Stimulated activated CD4-positive, alpha-beta T cell treated with anti-CD3 and anti-CD28 coated beads, Interleukin-12 subunit alpha, Interleukin-12 subunit beta, amount 100 ng/mL, for 24 hours (primary cell): ENCODE measurements at regions not wholly inside any gene's neighbourhood (a gene's known extent, or its start where the extent isn't known, plus 50 kb on each side); places are given as distances from the start of the nearest gene placed in this dataset.
"Not testable (repeated sequence)": the region's sequence is repeated elsewhere in the genome, so short reads cannot be mapped to it uniquely, and the experiment has no call there.

Source experiments
- DNase-seq, 2 experiments: peaks; one replicate each; pipeline ENCODE4 v3.0.0-alpha.2; 2020; ENCODE audit warnings: low read depth in 2 of 2

- no peak for DNase-seq
Observed at GRCh38 chr4:110848787-110849186, 225.9 kb upstream of the PITX2 start.

GRCh38 chr4:110849461-110849860 is 226.6 kb upstream of the PITX2 start:
- DNase-seq: no peak

GRCh38 chr4:110850461-110851442 is 227.9 kb upstream of the PITX2 start:
- DNase-seq: no peak

GRCh38 chr4:110851989-110852388 is 229.1 kb upstream of the PITX2 start:
- no peak for DNase-seq

GRCh38 chr4:110852793-110853192 is 229.9 kb upstream of the PITX2 start:
- DNase-seq: no peak

- DNase-seq: no peak
Observed at GRCh38 chr4:110853242-110853641, 230.4 kb upstream of the PITX2 start.

- no peak for DNase-seq
Observed at GRCh38 chr4:110854021-110854678, 231.3 kb upstream of the PITX2 start.

- DNase-seq: no peak
Observed at GRCh38 chr4:110860125-110860524, 237.2 kb upstream of the PITX2 start.

- no peak for DNase-seq
Observed at GRCh38 chr4:110860901-110861300, 238.0 kb upstream of the PITX2 start.

- no peak for DNase-seq
Observed at GRCh38 chr4:110865611-110866259, 242.9 kb upstream of the PITX2 start.

- DNase-seq: no peak
Observed at GRCh38 chr4:110867251-110867960, 244.5 kb upstream of the PITX2 start.

- no peak for DNase-seq
Observed at GRCh38 chr4:110867981-110868720, 245.3 kb upstream of the PITX2 start.

GRCh38 chr4:110869114-110869513 is 246.2 kb upstream of the PITX2 start:
- DNase-seq: no peak

- no peak for DNase-seq
Observed at GRCh38 chr4:110869862-110870572, 247.1 kb upstream of the PITX2 start.

GRCh38 chr4:110876214-110876613 is 253.3 kb upstream of the PITX2 start:
- DNase-seq: not testable (repeated sequence)

- DNase-seq: no peak
Observed at GRCh38 chr4:110876866-110877265, 254.0 kb upstream of the PITX2 start.

GRCh38 chr4:110877778-110878370 is 255.0 kb upstream of the PITX2 start:
- DNase-seq: no peak

GRCh38 chr4:110878413-110878812 is 255.5 kb upstream of the PITX2 start:
- DNase-seq: no peak

GRCh38 chr4:110878956-110879355 is 256.1 kb upstream of the PITX2 start:
- DNase-seq: no peak

- DNase-seq: no peak
Observed at GRCh38 chr4:110886270-110886669, 263.4 kb upstream of the PITX2 start.
